GM23338 (cell line): ENCODE measurements at regions not wholly inside any gene's neighbourhood (a gene's known extent, or its start where the extent isn't known, plus 50 kb on each side); places are given as distances from the start of the nearest gene placed in this dataset.

Experiments used
- ATAC-seq: fragments of 200-7000 bp; cut with Tn5 transposase; 3 replicates; pipeline ENCODE4 v1.9.1; 2020
- DNase-seq: peaks from one replicate; pipeline ENCODE4 v3.0.0-alpha.2; 2015; ENCODE audit warnings: low spot score
- H2AFZ ChIP-seq: fragments of 200-600 bp; sonication (generic); 2 replicates; pipeline ENCODE4 v1.8.0; 2016; ENCODE audit warnings: antibody characterized with exemption, mild to moderate bottlenecking, moderate library complexity
- H3F3A ChIP-seq: fragments of 200-600 bp; sonication (generic); replicated peaks from 2 replicates; pipeline ENCODE4 v1.8.0; 2017; ENCODE audit warnings: antibody characterized with exemption, mixed run types, low read depth
- H3K27ac ChIP-seq: fragments of 200-600 bp; sonication (generic); 2 replicates; pipeline ENCODE4 v1.6.1; 2016; ENCODE audit warnings: low read depth
- H3K27me3 ChIP-seq: fragments of 200-600 bp; sonication (generic); 2 replicates; pipeline ENCODE4 v1.8.0; 2016; ENCODE audit warnings: mild to moderate bottlenecking, mixed run types, moderate library complexity; ENCODE audit not compliant: insufficient read depth
- H3K36me3 ChIP-seq: fragments of 200-600 bp; sonication (generic); 2 replicates; pipeline ENCODE4 v1.8.0; 2016; ENCODE audit warnings: mild to moderate bottlenecking; ENCODE audit not compliant: insufficient read depth
- H3K4me1 ChIP-seq: fragments of 200-600 bp; sonication (generic); 2 replicates; pipeline ENCODE4 v1.8.0; 2016; ENCODE audit warnings: mild to moderate bottlenecking, moderate library complexity; ENCODE audit not compliant: insufficient read depth
- H3K4me2 ChIP-seq: fragments of 200-600 bp; sonication (generic); 2 replicates; pipeline ENCODE4 v1.7.1; 2017; ENCODE audit warnings: mixed run types
- H3K4me3 ChIP-seq: fragments of 200-600 bp; sonication (generic); 2 replicates; pipeline ENCODE4 v1.6.1; 2016; ENCODE audit warnings: mixed run types
- H3K79me2 ChIP-seq: fragments of 200-600 bp; sonication (generic); replicated peaks from 2 replicates; pipeline ENCODE4 v1.8.0; 2017; ENCODE audit warnings: mild to moderate bottlenecking; ENCODE audit not compliant: insufficient read depth
- H3K9me2 ChIP-seq: fragments of 200-600 bp; sonication (generic); 2 replicates; pipeline ENCODE4 v1.8.0; 2017; ENCODE audit not compliant: insufficient read depth
- H4K20me1 ChIP-seq: fragments of 200-600 bp; sonication (generic); replicated peaks from 2 replicates; pipeline ENCODE4 v1.8.0; 2017; ENCODE audit warnings: mild to moderate bottlenecking; ENCODE audit not compliant: insufficient read depth
- H3K27ac Mint-ChIP-seq: 2 replicates; pipeline ENCODE4 v1.8.0; 2020; ENCODE audit warnings: inconsistent platforms, mild to moderate bottlenecking, moderate library complexity, mixed read lengths
- H3K27me3 Mint-ChIP-seq: 3 replicates; pipeline ENCODE4 v1.8.0; 2022; ENCODE audit warnings: low read depth, mild to moderate bottlenecking, moderate library complexity, mixed read lengths, inconsistent platforms; ENCODE audit not compliant: insufficient read depth, poor library complexity
- H3K36me3 Mint-ChIP-seq: 3 replicates; pipeline ENCODE4 v1.8.0; 2021; ENCODE audit warnings: low read depth, mild to moderate bottlenecking, inconsistent platforms, moderate library complexity, mixed read lengths
- H3K4me1 Mint-ChIP-seq: 3 replicates; pipeline ENCODE4 v1.8.0; 2020; ENCODE audit warnings: mild to moderate bottlenecking, inconsistent platforms, mixed read lengths
- H3K4me3 Mint-ChIP-seq: 3 replicates; pipeline ENCODE4 v1.8.0; 2021; ENCODE audit warnings: moderate library complexity, mild to moderate bottlenecking, inconsistent platforms, mixed read lengths
- H3K9me3 Mint-ChIP-seq: 3 replicates; pipeline ENCODE4 v1.8.0; 2020; ENCODE audit warnings: moderate library complexity, mild to moderate bottlenecking, inconsistent platforms, mixed read lengths
- CREB1 ChIP-seq: fragments of 250-450 bp; sonication (Bioruptor Pico); IDR thresholded peaks from 2 replicates; pipeline ENCODE4 v1.5.0; 2020; ENCODE audit warnings: low read depth, mild to moderate bottlenecking, moderate library complexity
- EZH2 ChIP-seq: fragments of 200-600 bp; sonication (generic); IDR thresholded peaks from one replicate; pipeline ENCODE4 v1.8.0; 2017; ENCODE audit warnings: antibody characterized with exemption, mild to moderate bottlenecking, low read depth; ENCODE audit not compliant: unreplicated experiment
- EZH2phosphoT487 ChIP-seq: fragments of 200-600 bp; sonication (generic); IDR thresholded peaks from one replicate; pipeline ENCODE4 v1.8.1; 2018; ENCODE audit warnings: antibody characterized with exemption; ENCODE audit not compliant: unreplicated experiment
- NANOG ChIP-seq: IDR thresholded peaks from 2 replicates; pipeline ENCODE4 v1.6.1; 2016; ENCODE audit warnings: antibody characterized with exemption, borderline replicate concordance
- POLR2AphosphoS5 ChIP-seq: IDR thresholded peaks from 2 replicates; pipeline ENCODE4 v1.6.1; 2016; ENCODE audit warnings: antibody characterized with exemption, low read depth
- REST ChIP-seq: IDR thresholded peaks from one replicate; pipeline ENCODE4 v1.6.1; 2018; ENCODE audit warnings: antibody characterized with exemption; ENCODE audit not compliant: unreplicated experiment
- ZNF331 ChIP-seq: fragments of 250-450 bp; sonication (Bioruptor Pico); IDR thresholded peaks from 2 replicates; pipeline ENCODE4 v1.5.0; 2020; ENCODE audit warnings: low read depth, mild to moderate bottlenecking, moderate library complexity
- TF ChIP-seq, protein P1 (sequence below): IDR thresholded peaks from 2 replicates; pipeline ENCODE4 v1.6.1; 2016; ENCODE audit warnings: antibody characterized with exemption
- TF ChIP-seq, protein P2 (sequence below): fragments of 250-450 bp; sonication (Bioruptor Pico); IDR thresholded peaks from 2 replicates; pipeline ENCODE4 v1.5.0; 2020; ENCODE audit warnings: mild to moderate bottlenecking, moderate library complexity

- ATAC-seq (no peak), DNase-seq (no peak)
- H3K4me1 Mint-ChIP-seq, result peaks cover 3% of the 10 kb centered on the region; the same call in 2 of the 3 replicates
- Histone ChIP-seq H3K27ac (no peak overlapping the region), H3K27me3 (no peaks in the 10 kb centered on the region), H3F3A (no peaks in the 10 kb centered on the region), H3K4me3 (no peak overlapping the region), H3K4me2 (no peak overlapping the region), H4K20me1 (no peaks in the 10 kb centered on the region), H2AFZ (peak overlapping the region; percentile 7; the same call in 1 of the 2 replicates), H3K79me2 (no peaks in the 10 kb centered on the region), H3K36me3 (no peaks in the 10 kb centered on the region), H3K9me2 (0 out of 2 replicates have a peak, but pooled peaks cover 4% of the 10 kb centered on the region), H3K4me1 (no peaks in the 10 kb centered on the region)
- no peak overlapping the region for H3K4me3 Mint-ChIP-seq
- TF ChIP-seq NANOG (no peak), EZH2 (no peak), CREB1 (CRISPR knock-in tag) (no peak), REST (no peak), ZNF331 (no peak), EZH2phosphoT487 (no peak), POLR2AphosphoS5 (no peak)
- TF ChIP-seq, protein P1, sequence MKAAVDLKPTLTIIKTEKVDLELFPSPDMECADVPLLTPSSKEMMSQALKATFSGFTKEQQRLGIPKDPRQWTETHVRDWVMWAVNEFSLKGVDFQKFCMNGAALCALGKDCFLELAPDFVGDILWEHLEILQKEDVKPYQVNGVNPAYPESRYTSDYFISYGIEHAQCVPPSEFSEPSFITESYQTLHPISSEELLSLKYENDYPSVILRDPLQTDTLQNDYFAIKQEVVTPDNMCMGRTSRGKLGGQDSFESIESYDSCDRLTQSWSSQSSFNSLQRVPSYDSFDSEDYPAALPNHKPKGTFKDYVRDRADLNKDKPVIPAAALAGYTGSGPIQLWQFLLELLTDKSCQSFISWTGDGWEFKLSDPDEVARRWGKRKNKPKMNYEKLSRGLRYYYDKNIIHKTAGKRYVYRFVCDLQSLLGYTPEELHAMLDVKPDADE, result no peak
- TF ChIP-seq, protein P2, sequence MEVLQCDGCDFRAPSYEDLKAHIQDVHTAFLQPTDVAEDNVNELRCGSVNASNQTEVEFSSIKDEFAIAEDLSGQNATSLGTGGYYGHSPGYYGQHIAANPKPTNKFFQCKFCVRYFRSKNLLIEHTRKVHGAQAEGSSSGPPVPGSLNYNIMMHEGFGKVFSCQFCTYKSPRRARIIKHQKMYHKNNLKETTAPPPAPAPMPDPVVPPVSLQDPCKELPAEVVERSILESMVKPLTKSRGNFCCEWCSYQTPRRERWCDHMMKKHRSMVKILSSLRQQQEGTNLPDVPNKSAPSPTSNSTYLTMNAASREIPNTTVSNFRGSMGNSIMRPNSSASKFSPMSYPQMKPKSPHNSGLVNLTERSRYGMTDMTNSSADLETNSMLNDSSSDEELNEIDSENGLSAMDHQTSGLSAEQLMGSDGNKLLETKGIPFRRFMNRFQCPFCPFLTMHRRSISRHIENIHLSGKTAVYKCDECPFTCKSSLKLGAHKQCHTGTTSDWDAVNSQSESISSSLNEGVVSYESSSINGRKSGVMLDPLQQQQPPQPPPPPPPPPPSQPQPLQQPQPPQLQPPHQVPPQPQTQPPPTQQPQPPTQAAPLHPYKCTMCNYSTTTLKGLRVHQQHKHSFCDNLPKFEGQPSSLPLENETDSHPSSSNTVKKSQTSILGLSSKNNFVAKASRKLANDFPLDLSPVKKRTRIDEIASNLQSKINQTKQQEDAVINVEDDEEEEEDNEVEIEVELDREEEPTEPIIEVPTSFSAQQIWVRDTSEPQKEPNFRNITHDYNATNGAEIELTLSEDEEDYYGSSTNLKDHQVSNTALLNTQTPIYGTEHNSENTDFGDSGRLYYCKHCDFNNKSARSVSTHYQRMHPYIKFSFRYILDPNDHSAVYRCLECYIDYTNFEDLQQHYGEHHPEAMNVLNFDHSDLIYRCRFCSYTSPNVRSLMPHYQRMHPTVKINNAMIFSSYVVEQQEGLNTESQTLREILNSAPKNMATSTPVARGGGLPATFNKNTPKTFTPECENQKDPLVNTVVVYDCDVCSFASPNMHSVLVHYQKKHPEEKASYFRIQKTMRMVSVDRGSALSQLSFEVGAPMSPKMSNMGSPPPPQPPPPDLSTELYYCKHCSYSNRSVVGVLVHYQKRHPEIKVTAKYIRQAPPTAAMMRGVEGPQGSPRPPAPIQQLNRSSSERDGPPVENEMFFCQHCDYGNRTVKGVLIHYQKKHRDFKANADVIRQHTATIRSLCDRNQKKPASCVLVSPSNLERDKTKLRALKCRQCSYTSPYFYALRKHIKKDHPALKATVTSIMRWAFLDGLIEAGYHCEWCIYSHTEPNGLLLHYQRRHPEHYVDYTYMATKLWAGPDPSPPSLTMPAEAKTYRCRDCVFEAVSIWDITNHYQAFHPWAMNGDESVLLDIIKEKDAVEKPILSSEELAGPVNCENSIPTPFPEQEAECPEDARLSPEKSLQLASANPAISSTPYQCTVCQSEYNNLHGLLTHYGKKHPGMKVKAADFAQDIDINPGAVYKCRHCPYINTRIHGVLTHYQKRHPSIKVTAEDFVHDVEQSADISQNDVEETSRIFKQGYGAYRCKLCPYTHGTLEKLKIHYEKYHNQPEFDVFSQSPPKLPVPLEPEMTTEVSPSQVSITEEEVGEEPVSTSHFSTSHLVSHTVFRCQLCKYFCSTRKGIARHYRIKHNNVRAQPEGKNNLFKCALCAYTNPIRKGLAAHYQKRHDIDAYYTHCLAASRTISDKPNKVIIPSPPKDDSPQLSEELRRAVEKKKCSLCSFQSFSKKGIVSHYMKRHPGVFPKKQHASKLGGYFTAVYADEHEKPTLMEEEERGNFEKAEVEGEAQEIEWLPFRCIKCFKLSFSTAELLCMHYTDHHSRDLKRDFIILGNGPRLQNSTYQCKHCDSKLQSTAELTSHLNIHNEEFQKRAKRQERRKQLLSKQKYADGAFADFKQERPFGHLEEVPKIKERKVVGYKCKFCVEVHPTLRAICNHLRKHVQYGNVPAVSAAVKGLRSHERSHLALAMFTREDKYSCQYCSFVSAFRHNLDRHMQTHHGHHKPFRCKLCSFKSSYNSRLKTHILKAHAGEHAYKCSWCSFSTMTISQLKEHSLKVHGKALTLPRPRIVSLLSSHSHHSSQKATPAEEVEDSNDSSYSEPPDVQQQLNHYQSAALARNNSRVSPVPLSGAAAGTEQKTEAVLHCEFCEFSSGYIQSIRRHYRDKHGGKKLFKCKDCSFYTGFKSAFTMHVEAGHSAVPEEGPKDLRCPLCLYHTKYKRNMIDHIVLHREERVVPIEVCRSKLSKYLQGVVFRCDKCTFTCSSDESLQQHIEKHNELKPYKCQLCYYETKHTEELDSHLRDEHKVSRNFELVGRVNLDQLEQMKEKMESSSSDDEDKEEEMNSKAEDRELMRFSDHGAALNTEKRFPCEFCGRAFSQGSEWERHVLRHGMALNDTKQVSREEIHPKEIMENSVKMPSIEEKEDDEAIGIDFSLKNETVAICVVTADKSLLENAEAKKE, result no peak
- H3K9me3 Mint-ChIP-seq, result no peaks in the 10 kb centered on the region
- no peaks in the 10 kb centered on the region for H3K27me3 Mint-ChIP-seq
- no peaks in the 10 kb centered on the region for H3K36me3 Mint-ChIP-seq
- H3K27ac Mint-ChIP-seq, result no peak overlapping the region
These were observed 136.8 kb downstream of the C4orf33 start for GRCh38 chr4:129232589-129233337.
